B cell (primary cell): ENCODE measurements at regions not wholly inside any gene's neighbourhood (a gene's known extent, or its start where the extent isn't known, plus 50 kb on each side); places are given as distances from the start of the nearest gene placed in this dataset.

Experiments used
- ATAC-seq: fragments of 200-7000 bp; cut with Tn5 transposase; one replicate; pipeline ENCODE4 v1.10.0; 2021; ENCODE audit warnings: low read depth, mild to moderate bottlenecking, moderate number of reproducible peaks, moderate library complexity
- CTCF ChIA-PET: fragments of 350-600 bp; sonication (Branson Sonifier 250); formaldehyde crosslinking; loops from one replicate; lab custom pipeline; 2021; ENCODE audit warnings: antibody characterized with exemption, inconsistent platforms; lab: Charles Lee
- POLR2A ChIA-PET: fragments of 350-600 bp; sonication (Branson Sonifier 250); formaldehyde crosslinking; loops from one replicate; lab custom pipeline; 2021; ENCODE audit warnings: antibody characterized with exemption; lab: Charles Lee
- DNase-seq: peaks from one replicate; pipeline ENCODE4 v3.0.0; 2013
- H2AFZ ChIP-seq: 2 replicates; pipeline ENCODE4 v1.6.1; 2012; ENCODE audit warnings: mild to moderate bottlenecking, low read depth, low read length; ENCODE audit not compliant: insufficient read depth, poor library complexity, severe bottlenecking
- H3K27ac ChIP-seq, 2 donors: 1 replicate in 1 of 2; 2 replicates in 1 of 2; pipeline ENCODE4 v1.5.1; 2012 to 2013; ENCODE audit warnings: low read length in 2 of 2, mild to moderate bottlenecking in 2 of 2, moderate library complexity in 1 of 2
- H3K27me3 ChIP-seq, 4 experiments: fragments of 200-600 bp in 1 of 4; sonication (generic) in 1 of 4; replicated peaks in 1 of 4; 1 replicate in 2 of 4; 2 replicates in 2 of 4; pipeline versions ENCODE4 v1.6.1 to v1.7.0; 2013 to 2016; ENCODE audit warnings: low read length in 3 of 4, mild to moderate bottlenecking in 2 of 4, mixed read lengths in 1 of 4, moderate library complexity in 1 of 4; ENCODE audit not compliant: insufficient read depth in 4 of 4, control insufficient read depth in 3 of 4; ENCODE audit errors: control extremely low read depth in 1 of 4
- H3K36me3 ChIP-seq, 2 experiments: replicated peaks in 1 of 2; 1 replicate in 1 of 2; 2 replicates in 1 of 2; pipeline versions ENCODE4 v1.6.1 to v1.7.1; 2013; ENCODE audit warnings: low read length in 1 of 2; ENCODE audit not compliant: insufficient read depth in 2 of 2, control insufficient read depth in 1 of 2; ENCODE audit errors: control extremely low read depth in 1 of 2, extremely low read depth in 1 of 2
- H3K4me1 ChIP-seq, 2 donors: fragments of 200-600 bp in 1 of 2; sonication (generic) in 1 of 2; 1 replicate in 1 of 2; 2 replicates in 1 of 2; pipeline versions ENCODE4 v1.5.1 to v1.6.1; 2013 to 2017; ENCODE audit warnings: low read length in 2 of 2; ENCODE audit not compliant: control insufficient read depth in 2 of 2, insufficient read depth in 2 of 2
- H3K4me2 ChIP-seq: replicated peaks from 2 replicates; pipeline ENCODE3; 2012; ENCODE audit warnings: mild to moderate bottlenecking, low read depth, low read length; ENCODE audit not compliant: poor library complexity, severe bottlenecking
- H3K4me3 ChIP-seq, 5 experiments: fragments of 200-600 bp in 1 of 5; sonication (generic) in 1 of 5; 1 replicate in 3 of 5; 2 replicates in 2 of 5; pipeline versions ENCODE4 v1.5.1 to v1.7.0; 2011 to 2016; ENCODE audit warnings: low read length in 4 of 5, mild to moderate bottlenecking in 4 of 5, low read depth in 2 of 5, control low read depth in 1 of 5, moderate library complexity in 1 of 5; ENCODE audit not compliant: insufficient read depth in 1 of 5; ENCODE audit errors: control extremely low read depth in 1 of 5, extremely low read depth in 1 of 5
- H3K79me2 ChIP-seq: fragments of 200-600 bp; sonication (generic); one replicate; pipeline ENCODE4 v1.6.0; 2016; ENCODE audit warnings: low read length; ENCODE audit not compliant: control insufficient read depth, insufficient read depth
- H3K9ac ChIP-seq: fragments of 200-600 bp; sonication (generic); 2 replicates; pipeline ENCODE4 v1.6.1; 2017; ENCODE audit warnings: mild to moderate bottlenecking, low read length, moderate library complexity
- H3K9me3 ChIP-seq, 3 donors: one replicate each; pipeline versions ENCODE4 v1.6.1 to v1.7.1; 2013; ENCODE audit warnings: low read length in 2 of 3; ENCODE audit not compliant: control insufficient read depth in 2 of 3, insufficient read depth in 1 of 3; ENCODE audit errors: control extremely low read depth in 1 of 3
- H4K20me1 ChIP-seq: 2 replicates; pipeline ENCODE4 v1.6.0; 2012; ENCODE audit warnings: mild to moderate bottlenecking, low read length; ENCODE audit not compliant: insufficient read depth, control insufficient read depth, poor library complexity, severe bottlenecking
- H3K27ac Mint-ChIP-seq: one replicate; pipeline ENCODE4 v1.8.0; 2021; ENCODE audit warnings: mixed read lengths
- H3K27me3 Mint-ChIP-seq: one replicate; pipeline ENCODE4 v1.8.0; 2021; ENCODE audit warnings: mixed read lengths
- H3K4me1 Mint-ChIP-seq: one replicate; pipeline ENCODE4 v1.8.0; 2021; ENCODE audit warnings: mixed read lengths
- H3K4me3 Mint-ChIP-seq: one replicate; pipeline ENCODE4 v1.8.0; 2021; ENCODE audit warnings: mixed read lengths
- H3K9me3 Mint-ChIP-seq: one replicate; pipeline ENCODE4 v1.8.0; 2022; ENCODE audit warnings: mixed read lengths; ENCODE audit not compliant: insufficient read depth
- EZH2 ChIP-seq: IDR thresholded peaks from 2 replicates; pipeline ENCODE4 v1.6.1; 2012; ENCODE audit warnings: borderline replicate concordance, low read depth, mild to moderate bottlenecking, moderate library complexity, low read length; ENCODE audit not compliant: insufficient read depth, poor library complexity, severe bottlenecking
- WGBS: methylation state at CpG from one replicate; pipeline ENCODE4 v1.1.5; 2013; ENCODE audit warnings: missing lambda C conversion rate; ENCODE audit not compliant: insufficient coverage; 5-methylcytosine and 5-hydroxymethylcytosine counted together
- intact Hi-C: fragments of 100-400 bp; cut with micrococcal nuclease; formaldehyde crosslinking; loops from one replicate; pipeline ENCODE4 v1.10.0; 2022
- TF ChIP-seq, protein P1 (sequence below): fragments of 200-600 bp; IDR thresholded peaks from one replicate; pipeline ENCODE4 v1.8.0; 2022; ENCODE audit warnings: antibody characterized with exemption, mild to moderate bottlenecking

DNA sequence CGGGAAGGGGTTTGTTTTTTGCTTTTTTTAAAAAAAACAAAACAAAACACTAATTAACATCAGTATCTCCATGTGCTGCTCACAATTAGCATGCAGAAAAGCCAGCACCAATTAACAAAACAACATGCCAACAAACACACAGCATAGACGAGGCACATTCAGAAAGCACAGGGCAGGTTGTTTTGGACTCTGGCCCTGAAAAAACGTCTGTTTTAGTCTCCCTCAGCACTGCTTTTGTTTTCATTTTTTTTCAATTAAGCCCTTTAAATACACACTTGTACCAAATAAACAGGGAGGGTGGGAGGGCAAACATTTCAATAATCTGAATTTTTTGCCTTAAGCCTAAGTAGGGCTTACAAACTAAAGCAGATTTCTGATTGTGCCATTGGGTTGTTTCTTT is 309.6 kb downstream of the DTWD2 start:
- H3K9me3 ChIP-seq: peaks cover 0 to 2% (median 0%) of the 10 kb centered on the region in 3 donors
- no peak overlapping the region for H3K27ac ChIP-seq
- H3K4me2 ChIP-seq: no peak overlapping the region
- no peak overlapping the region for H3K4me3 Mint-ChIP-seq
- ATAC-seq (no peak), DNase-seq (no peak)
- ChIA-PET CTCF (no interaction called here), POLR2A (no interaction called here)
- no peaks in the 10 kb centered on the region for H3K36me3 ChIP-seq
- no peaks in the 10 kb centered on the region for H3K27me3 Mint-ChIP-seq
- H3K9ac ChIP-seq: no peak overlapping the region
- no peak overlapping the region for H3K4me3 ChIP-seq
- no peaks in the 10 kb centered on the region for H3K4me1 ChIP-seq
- TF ChIP-seq, protein P1, sequence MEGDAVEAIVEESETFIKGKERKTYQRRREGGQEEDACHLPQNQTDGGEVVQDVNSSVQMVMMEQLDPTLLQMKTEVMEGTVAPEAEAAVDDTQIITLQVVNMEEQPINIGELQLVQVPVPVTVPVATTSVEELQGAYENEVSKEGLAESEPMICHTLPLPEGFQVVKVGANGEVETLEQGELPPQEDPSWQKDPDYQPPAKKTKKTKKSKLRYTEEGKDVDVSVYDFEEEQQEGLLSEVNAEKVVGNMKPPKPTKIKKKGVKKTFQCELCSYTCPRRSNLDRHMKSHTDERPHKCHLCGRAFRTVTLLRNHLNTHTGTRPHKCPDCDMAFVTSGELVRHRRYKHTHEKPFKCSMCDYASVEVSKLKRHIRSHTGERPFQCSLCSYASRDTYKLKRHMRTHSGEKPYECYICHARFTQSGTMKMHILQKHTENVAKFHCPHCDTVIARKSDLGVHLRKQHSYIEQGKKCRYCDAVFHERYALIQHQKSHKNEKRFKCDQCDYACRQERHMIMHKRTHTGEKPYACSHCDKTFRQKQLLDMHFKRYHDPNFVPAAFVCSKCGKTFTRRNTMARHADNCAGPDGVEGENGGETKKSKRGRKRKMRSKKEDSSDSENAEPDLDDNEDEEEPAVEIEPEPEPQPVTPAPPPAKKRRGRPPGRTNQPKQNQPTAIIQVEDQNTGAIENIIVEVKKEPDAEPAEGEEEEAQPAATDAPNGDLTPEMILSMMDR: no peak
- TF ChIP-seq EZH2: no peak
- no peaks in the 10 kb centered on the region for H3K27me3 ChIP-seq
- no peak overlapping the region for H2AFZ ChIP-seq
- no peaks in the 10 kb centered on the region for H3K9me3 Mint-ChIP-seq
- no peaks in the 10 kb centered on the region for H3K79me2 ChIP-seq
- no CpG with 5 or more reads among the region's 3 CpGs for WGBS
- intact Hi-C loops: no loop called here
- no peaks in the 10 kb centered on the region for H3K4me1 Mint-ChIP-seq
- H4K20me1 ChIP-seq: no peaks in the 10 kb centered on the region
- H3K27ac Mint-ChIP-seq: no peak overlapping the region

DNA sequence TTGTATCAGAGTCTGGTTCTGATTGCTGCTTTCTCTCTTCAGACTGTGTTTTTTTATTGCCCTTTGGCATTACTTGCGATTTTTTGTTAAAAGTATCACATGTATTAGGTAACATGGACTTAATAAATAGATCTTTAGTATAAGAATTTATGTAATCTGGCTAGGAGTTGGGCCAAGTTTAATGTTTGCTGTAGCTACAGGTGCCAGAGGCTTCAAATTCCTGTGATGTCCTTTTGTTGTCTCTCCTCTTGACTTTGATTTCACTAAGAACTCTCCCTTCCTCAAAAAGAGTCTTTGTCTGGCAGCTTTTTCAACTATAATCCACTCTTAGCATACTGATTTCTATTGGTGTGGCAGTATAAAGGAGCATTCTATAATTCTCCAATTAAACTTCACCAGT is 313.1 kb downstream of the DTWD2 start:
- no peak overlapping the region for H3K4me3 Mint-ChIP-seq
- no CpG with 5 or more reads among the region's 1 CpG for WGBS
- ChIA-PET POLR2A (no interaction called here), CTCF (no interaction called here)
- DNase-seq: no peak
- ATAC-seq: no peak
- no peaks in the 10 kb centered on the region for H3K27me3 Mint-ChIP-seq
- no peak overlapping the region for H3K4me3 ChIP-seq
- no peaks in the 10 kb centered on the region for H3K79me2 ChIP-seq
- H3K4me2 ChIP-seq: no peak overlapping the region
- no peak overlapping the region for H3K27ac ChIP-seq
- TF ChIP-seq, protein P1: no peak
- H3K27me3 ChIP-seq: no peaks in the 10 kb centered on the region
- no peak overlapping the region for H2AFZ ChIP-seq
- no peak overlapping the region for H3K27ac Mint-ChIP-seq
- H3K36me3 ChIP-seq: no peaks in the 10 kb centered on the region
- H3K9me3 Mint-ChIP-seq: no peaks in the 10 kb centered on the region
- intact Hi-C loops: no loop called here
- H3K4me1 Mint-ChIP-seq: no peaks in the 10 kb centered on the region
- no peak overlapping the region for H3K9ac ChIP-seq
- H3K4me1 ChIP-seq: no peaks in the 10 kb centered on the region
- no peaks in the 10 kb centered on the region for H4K20me1 ChIP-seq
- peaks cover 0 to 4% (median 0%) of the 10 kb centered on the region in 3 donors for H3K9me3 ChIP-seq
